Smooth muscle cell (in vitro differentiated cells): ENCODE measurements at regions not wholly inside any gene's neighbourhood (a gene's known extent, or its start where the extent isn't known, plus 50 kb on each side); places are given as distances from the start of the nearest gene placed in this dataset.
A peak's percentile ranks its signal among the peaks of the same experiment; 100 is the strongest.

ENCODE experiments used
- DNase-seq: peaks from one replicate; lab custom pipeline; 2025; ENCODE audit not compliant: unreplicated experiment; lab: John Stamatoyannopoulos, UW
- H2AFZ ChIP-seq: fragments of 200-600 bp; sonication (generic); 2 replicates; pipeline ENCODE4 v1.6.0; 2016; ENCODE audit warnings: antibody characterized with exemption, low read depth, mild to moderate bottlenecking
- H3F3A ChIP-seq: fragments of 200-600 bp; sonication (generic); 2 replicates; pipeline ENCODE4 v1.6.0; 2017; ENCODE audit warnings: antibody characterized with exemption, low read depth
- H3K27ac ChIP-seq: fragments of 200-600 bp; sonication (generic); 2 replicates; pipeline ENCODE4 v1.5.1; 2016; ENCODE audit warnings: low read depth, mild to moderate bottlenecking
- H3K27me3 ChIP-seq: fragments of 200-600 bp; sonication (generic); 2 replicates; pipeline ENCODE4 v1.6.1; 2016; ENCODE audit warnings: low read depth, mild to moderate bottlenecking
- H3K36me3 ChIP-seq: fragments of 200-600 bp; sonication (generic); 2 replicates; pipeline ENCODE4 v1.5.1; 2016; ENCODE audit warnings: low read depth
- H3K4me1 ChIP-seq: fragments of 200-600 bp; sonication (generic); 2 replicates; pipeline ENCODE4 v1.5.1; 2016; ENCODE audit warnings: low read depth
- H3K4me2 ChIP-seq: fragments of 200-600 bp; sonication (generic); 2 replicates; pipeline ENCODE4 v1.6.0; 2016; ENCODE audit warnings: mild to moderate bottlenecking
- H3K4me3 ChIP-seq: fragments of 200-600 bp; sonication (generic); 2 replicates; pipeline ENCODE4 v1.5.1; 2016; ENCODE audit warnings: mild to moderate bottlenecking
- H3K79me2 ChIP-seq: fragments of 200-600 bp; sonication (generic); 2 replicates; pipeline ENCODE4 v1.6.0; 2016; ENCODE audit warnings: low read depth, mild to moderate bottlenecking
- H3K9ac ChIP-seq: fragments of 200-600 bp; sonication (generic); 2 replicates; pipeline ENCODE4 v1.6.0; 2016; ENCODE audit warnings: low read depth
- H3K9me3 ChIP-seq: fragments of 200-600 bp; sonication (generic); replicated peaks from 2 replicates; pipeline ENCODE4 v1.5.1; 2016; ENCODE audit warnings: low read depth
- H4K20me1 ChIP-seq: fragments of 200-600 bp; sonication (generic); 2 replicates; pipeline ENCODE4 v1.6.0; 2016; ENCODE audit warnings: low read depth
- CTCF ChIP-seq: fragments of 200-600 bp; sonication (generic); IDR thresholded peaks from 2 replicates; pipeline ENCODE4 v1.5.1; 2017; ENCODE audit warnings: borderline replicate concordance, mild to moderate bottlenecking, antibody characterized with exemption; ENCODE audit not compliant: insufficient read depth, poor library complexity, severe bottlenecking
- WGBS: methylation state at CpG from one replicate; pipeline ENCODE4 v1.1.7; 2016; ENCODE audit warnings: low lambda C conversion rate; 5-methylcytosine and 5-hydroxymethylcytosine counted together

DNA sequence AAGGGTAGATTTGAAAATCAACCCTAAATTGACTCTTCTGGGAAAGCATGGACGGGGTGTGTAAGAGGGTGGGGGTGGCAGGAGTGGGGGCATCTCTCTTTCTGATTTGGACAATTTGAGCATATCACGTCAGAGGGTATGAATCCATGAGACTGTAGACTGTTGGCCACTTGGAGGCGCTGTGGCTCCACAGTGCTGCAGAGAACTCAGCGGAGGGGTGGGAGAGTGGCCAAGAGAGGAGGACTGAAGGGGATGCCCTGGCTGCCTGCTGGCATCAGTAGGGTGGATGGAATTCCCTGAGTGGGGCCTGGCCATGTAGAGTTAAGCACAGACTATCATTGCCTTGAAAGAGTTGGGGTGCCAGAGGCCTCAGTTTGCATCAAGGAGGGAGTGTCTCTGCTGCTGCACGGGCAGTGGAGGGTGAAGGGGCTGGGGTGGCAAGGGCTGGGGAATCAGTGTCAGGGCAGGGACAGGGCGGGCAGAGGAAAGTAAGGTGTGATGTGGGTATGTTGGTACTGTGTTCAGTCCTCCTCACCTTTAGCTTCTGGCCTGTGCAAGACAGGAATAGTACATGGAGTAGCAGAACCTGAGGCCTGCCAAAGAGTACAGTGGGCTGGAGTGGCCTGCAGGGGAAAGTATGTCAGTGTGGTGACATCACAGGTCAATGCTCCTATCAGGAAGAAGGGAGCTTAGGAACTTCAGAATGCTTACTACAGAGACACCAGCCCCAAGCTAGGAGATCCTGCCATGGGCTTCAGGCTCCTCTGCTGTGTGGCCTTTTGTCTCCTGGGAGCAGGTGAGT, 133.5 kb upstream of the PRSS58 start:
- WGBS: 44% methylated on average over 6 of the region's 6 CpGs
- Histone ChIP-seq H3K79me2 (no peaks in the 10 kb centered on the region), H3K27me3 (peaks cover 2% of the 10 kb centered on the region), H3K9me3 (no peaks in the 10 kb centered on the region), H3F3A (no peaks in the 10 kb centered on the region), H2AFZ (no peak overlapping the region), H3K4me1 (peaks cover 4% of the 10 kb centered on the region), H3K4me2 (no peak overlapping the region), H4K20me1 (no peaks in the 10 kb centered on the region), H3K27ac (no peak overlapping the region), H3K36me3 (no peaks in the 10 kb centered on the region), H3K4me3 (no peak overlapping the region), H3K9ac (no peak overlapping the region)
- TF ChIP-seq CTCF: peak; percentile 46
- DNase-seq: no peak

GRCh38 chr7:142389544-142389943, 131.7 kb upstream of the PRSS58 start:
- Histone ChIP-seq H3K4me2 (peak overlapping the region; percentile 46), H3K27ac (peak overlapping the region; percentile 23), H3K36me3 (no peaks in the 10 kb centered on the region), H3K9me3 (no peaks in the 10 kb centered on the region), H3K9ac (no peak overlapping the region), H3K79me2 (no peaks in the 10 kb centered on the region), H3F3A (peaks cover 5% of the 10 kb centered on the region), H2AFZ (peak overlapping the region; percentile 78), H3K4me1 (peaks cover 9% of the 10 kb centered on the region), H4K20me1 (no peaks in the 10 kb centered on the region), H3K27me3 (no peaks in the 10 kb centered on the region), H3K4me3 (no peak overlapping the region)
- WGBS: 46% methylated on average over 7 of the region's 7 CpGs
- DNase-seq: no peak
- no peak for TF ChIP-seq CTCF

GRCh38 chr7:142385491-142386340, 127.9 kb upstream of the PRSS58 start:
- peaks cover 9% of the 10 kb centered on the region for H3K4me1 ChIP-seq
- no peaks in the 10 kb centered on the region for H3K27me3 ChIP-seq
- peak overlapping the region; percentile 63 for H3K4me2 ChIP-seq
- H3K27ac ChIP-seq: peak overlapping the region; percentile 80
- H3K9me3 ChIP-seq: no peaks in the 10 kb centered on the region
- DNase-seq: no peak
- no peak overlapping the region for H3K4me3 ChIP-seq
- no peaks in the 10 kb centered on the region for H3K79me2 ChIP-seq
- H3F3A ChIP-seq: peaks cover 15% of the 10 kb centered on the region
- WGBS: 60% methylated on average over 8 of the region's 8 CpGs
- no peak overlapping the region for H3K9ac ChIP-seq
- TF ChIP-seq CTCF: peak; percentile 51
- no peak overlapping the region for H2AFZ ChIP-seq
- H3K36me3 ChIP-seq: no peaks in the 10 kb centered on the region
- H4K20me1 ChIP-seq: no peaks in the 10 kb centered on the region
